HG03108 (cell line): ENCODE measurements at regions not wholly inside any gene's neighbourhood (a gene's known extent, or its start where the extent isn't known, plus 50 kb on each side); places are given as distances from the start of the nearest gene placed in this dataset.
"Not testable (repeated sequence)": the region's sequence is repeated elsewhere in the genome, so short reads cannot be mapped to it uniquely, and the experiment has no call there.

Experiments
- ATAC-seq: cut with Tn5 transposase; IDR thresholded peaks from one replicate; pipeline ENCODE4 v1.9.1; 2021; ENCODE audit warnings: moderate library complexity; ENCODE audit not compliant: unreplicated experiment

GRCh38 chr4:128758314-128758922 is 51.1 kb upstream of the JADE1 start:
- no peak for ATAC-seq

GRCh38 chr4:128757712-128758111 is 51.8 kb upstream of the JADE1 start:
- ATAC-seq, result no peak

- ATAC-seq, result no peak
Measured at GRCh38 chr4:128751354-128751753, 58.1 kb upstream of the JADE1 start.

GRCh38 chr4:128741748-128742147 is 67.8 kb upstream of the JADE1 start:
- not testable (repeated sequence) for ATAC-seq

- ATAC-seq, result no peak
Measured at GRCh38 chr4:128737098-128737513, 72.4 kb upstream of the JADE1 start.

- no peak for ATAC-seq
Measured at GRCh38 chr4:128735714-128736113, 73.8 kb upstream of the JADE1 start.

GRCh38 chr4:128728190-128728589 is 81.3 kb upstream of the JADE1 start:
- no peak for ATAC-seq

GRCh38 chr4:128727658-128728057 is 81.8 kb upstream of the JADE1 start:
- no peak for ATAC-seq

GRCh38 chr4:128725405-128726055 is 84.0 kb upstream of the JADE1 start:
- ATAC-seq, result no peak

- no peak for ATAC-seq
Measured at GRCh38 chr4:128722911-128723310, 86.6 kb upstream of the JADE1 start.

GRCh38 chr4:128721896-128722295 is 87.6 kb upstream of the JADE1 start:
- no peak for ATAC-seq

GRCh38 chr4:128720270-128720669 is 89.2 kb upstream of the JADE1 start:
- no peak for ATAC-seq

GRCh38 chr4:128718768-128719167 is 90.7 kb upstream of the JADE1 start:
- ATAC-seq, result no peak

- ATAC-seq, result no peak
Measured at GRCh38 chr4:128716338-128716737, 93.2 kb upstream of the JADE1 start.

GRCh38 chr4:128715616-128716015 is 93.9 kb upstream of the JADE1 start:
- no peak for ATAC-seq

- ATAC-seq, result no peak
Measured at GRCh38 chr4:128711361-128711760, 98.1 kb upstream of the JADE1 start.

- ATAC-seq, result no peak
Measured at GRCh38 chr4:128709268-128709667, 100.2 kb upstream of the JADE1 start.

GRCh38 chr4:128707864-128708263 is 101.6 kb upstream of the JADE1 start:
- no peak for ATAC-seq

- ATAC-seq, result no peak
Measured at GRCh38 chr4:128703948-128704347, 105.6 kb upstream of the JADE1 start.

GRCh38 chr4:128700659-128701350 is 108.7 kb upstream of the JADE1 start:
- no peak for ATAC-seq

- no peak for ATAC-seq
Measured at GRCh38 chr4:128698386-128698785, 111.1 kb upstream of the JADE1 start.

GRCh38 chr4:128697323-128697722 is 112.2 kb upstream of the JADE1 start:
- no peak for ATAC-seq
